SK-N-MC (cell line): ENCODE measurements at regions not wholly inside any gene's neighbourhood (a gene's known extent, or its start where the extent isn't known, plus 50 kb on each side); places are given as distances from the start of the nearest gene placed in this dataset.
"Not testable (repeated sequence)": the region's sequence is repeated elsewhere in the genome, so short reads cannot be mapped to it uniquely, and the experiment has no call there.

ENCODE experiments used
- DNase-seq: peaks from one replicate; pipeline ENCODE4 v3.0.0-alpha.2; 2011; ENCODE audit warnings: low read depth, low spot score
- H3K27ac ChIP-seq: fragments of 200-600 bp; sonication (generic); 2 replicates; pipeline ENCODE4 v1.5.1; 2016; ENCODE audit warnings: mixed run types
- H3K36me3 ChIP-seq: fragments of 200-600 bp; sonication (generic); 2 replicates; pipeline ENCODE4 v1.6.1; 2017; ENCODE audit warnings: antibody characterized with exemption, low read length, mixed read lengths; ENCODE audit not compliant: insufficient read depth
- H3K4me3 ChIP-seq: fragments of 200-600 bp; sonication (generic); 2 replicates; pipeline ENCODE4 v1.5.1; 2016
- H3K9ac ChIP-seq: fragments of 200-600 bp; sonication (generic); 2 replicates; pipeline ENCODE4 v1.8.0; 2017; ENCODE audit warnings: mixed run types, mixed read lengths; ENCODE audit not compliant: insufficient read length
- H3K9me3 ChIP-seq: fragments of 200-600 bp; sonication (generic); 2 replicates; pipeline ENCODE4 v1.6.1; 2017; ENCODE audit warnings: low read depth, mild to moderate bottlenecking, antibody characterized with exemption, low read length, moderate library complexity, mixed read lengths
- EZH2 ChIP-seq: fragments of 200-600 bp; sonication (generic); IDR thresholded peaks from one replicate; pipeline ENCODE4 v1.6.1; 2017; ENCODE audit warnings: antibody characterized with exemption
- FOXP2 ChIP-seq: optimal IDR thresholded peaks from 2 replicates; pipeline ENCODE3; 2011; ENCODE audit warnings: mild to moderate bottlenecking, moderate library complexity; ENCODE audit not compliant: insufficient read depth; ENCODE audit errors: extremely low read length, control extremely low read depth
- POLR2AphosphoS5 ChIP-seq: IDR thresholded peaks from 2 replicates; pipeline ENCODE4 v1.6.1; 2012; ENCODE audit warnings: mild to moderate bottlenecking, low read depth, low read length, borderline replicate concordance

DNA sequence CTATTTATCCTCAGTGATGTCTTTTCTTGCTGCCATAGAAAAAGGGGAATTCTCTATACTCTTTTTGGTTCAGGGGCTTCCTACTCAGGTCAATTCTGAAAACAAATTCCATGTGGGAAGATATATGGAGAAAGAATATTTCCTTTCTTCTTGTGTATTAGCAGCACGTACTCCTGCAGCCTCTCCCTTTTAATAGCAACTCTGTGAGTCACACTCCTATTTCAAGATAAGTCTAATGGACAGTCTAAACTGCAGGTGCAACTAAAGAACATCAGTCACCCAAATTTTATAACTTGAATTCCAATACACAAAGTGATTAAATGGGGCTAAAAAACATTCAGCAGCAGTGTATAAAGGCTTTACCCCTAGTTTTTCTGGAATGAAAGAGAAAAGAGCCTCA is 942.2 kb downstream of the CNTNAP5 start:
- Histone ChIP-seq H3K9ac (no peak overlapping the region), H3K27ac (no peak overlapping the region), H3K9me3 (no peaks in the 10 kb centered on the region), H3K36me3 (no peaks in the 10 kb centered on the region), H3K4me3 (no peak overlapping the region)
- DNase-seq, result no peak
- TF ChIP-seq EZH2 (no peak), POLR2AphosphoS5 (no peak), FOXP2 (no peak)

DNA sequence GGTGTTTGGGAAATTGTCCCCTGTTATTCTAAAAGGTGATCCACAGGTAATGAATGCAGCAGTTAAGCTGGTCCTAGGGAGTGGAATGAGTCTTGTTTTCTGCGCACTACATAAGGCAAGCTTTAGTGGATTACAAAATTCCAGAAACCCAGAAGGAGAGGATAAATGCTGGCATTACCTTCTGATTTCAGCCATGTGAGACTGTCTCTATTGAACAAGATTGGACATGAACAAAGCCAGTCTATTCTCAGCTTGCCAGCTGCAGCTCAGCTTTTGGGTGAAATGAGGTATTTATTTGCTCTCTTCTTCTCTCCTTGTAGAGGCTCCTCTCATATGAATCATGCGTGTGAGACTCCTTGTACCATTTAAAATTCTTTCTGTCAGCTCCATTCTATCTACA is 944.9 kb downstream of the CNTNAP5 start:
- Histone ChIP-seq H3K9me3 (no peaks in the 10 kb centered on the region), H3K36me3 (no peaks in the 10 kb centered on the region), H3K4me3 (no peak overlapping the region), H3K27ac (no peak overlapping the region), H3K9ac (no peak overlapping the region)
- TF ChIP-seq FOXP2, result no peak
- TF ChIP-seq POLR2AphosphoS5, result no peak
- TF ChIP-seq EZH2, result no peak
- DNase-seq, result no peak

DNA sequence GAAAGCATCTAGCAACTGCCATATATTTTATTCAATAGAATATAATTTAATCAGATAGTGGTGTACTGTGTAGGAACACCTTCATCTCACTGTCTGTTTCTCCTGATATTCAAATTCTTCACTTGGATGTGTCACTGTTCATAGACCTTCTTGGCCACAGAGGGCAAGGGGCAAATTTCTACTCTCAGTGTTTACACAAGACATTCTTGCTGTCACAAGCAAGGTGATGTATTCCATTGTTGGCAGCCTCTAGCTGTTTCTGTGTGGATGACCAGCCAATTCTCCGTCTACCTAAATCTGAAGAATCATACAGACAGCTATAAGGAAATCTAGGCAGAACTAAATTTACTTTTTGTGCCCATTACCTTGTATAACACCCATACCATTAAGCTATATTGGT is 948.3 kb downstream of the CNTNAP5 start:
- H3K4me3 ChIP-seq, result no peak overlapping the region

DNA sequence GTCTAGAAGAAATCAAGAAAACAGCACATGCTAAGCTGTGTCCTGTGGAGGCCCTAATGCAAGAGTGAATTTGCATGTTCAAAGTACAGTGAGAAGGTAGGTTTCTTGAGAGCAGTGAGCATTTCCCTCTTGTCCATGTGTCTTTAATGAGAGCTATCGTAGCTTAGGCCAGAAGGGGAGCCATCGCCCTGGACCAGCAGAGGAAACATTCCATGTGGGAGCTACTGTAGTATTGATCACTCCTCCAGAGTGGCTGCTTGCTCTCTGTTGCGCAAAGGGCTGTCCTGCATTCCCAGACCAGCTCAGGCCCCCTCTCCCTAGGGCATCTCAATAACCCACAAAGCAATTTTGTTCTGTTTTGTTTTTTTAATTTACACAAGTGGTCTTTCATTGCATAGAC is 950.1 kb downstream of the CNTNAP5 start:
- no peaks in the 10 kb centered on the region for H3K36me3 ChIP-seq
- H3K27ac ChIP-seq, result no peak overlapping the region
- no peak for DNase-seq
- TF ChIP-seq FOXP2, result no peak
- TF ChIP-seq POLR2AphosphoS5, result no peak
- no peak for TF ChIP-seq EZH2
- no peaks in the 10 kb centered on the region for H3K9me3 ChIP-seq
- no peak overlapping the region for H3K9ac ChIP-seq
- no peak overlapping the region for H3K4me3 ChIP-seq

More for the DNA sequence above, 948.3 kb downstream of the CNTNAP5 start:
- TF ChIP-seq EZH2 (no peak), FOXP2 (no peak), POLR2AphosphoS5 (no peak)
- H3K36me3 ChIP-seq, result no peaks in the 10 kb centered on the region
- no peak overlapping the region for H3K27ac ChIP-seq
- H3K9me3 ChIP-seq, result no peaks in the 10 kb centered on the region
- DNase-seq, result no peak
- no peak overlapping the region for H3K9ac ChIP-seq

DNA sequence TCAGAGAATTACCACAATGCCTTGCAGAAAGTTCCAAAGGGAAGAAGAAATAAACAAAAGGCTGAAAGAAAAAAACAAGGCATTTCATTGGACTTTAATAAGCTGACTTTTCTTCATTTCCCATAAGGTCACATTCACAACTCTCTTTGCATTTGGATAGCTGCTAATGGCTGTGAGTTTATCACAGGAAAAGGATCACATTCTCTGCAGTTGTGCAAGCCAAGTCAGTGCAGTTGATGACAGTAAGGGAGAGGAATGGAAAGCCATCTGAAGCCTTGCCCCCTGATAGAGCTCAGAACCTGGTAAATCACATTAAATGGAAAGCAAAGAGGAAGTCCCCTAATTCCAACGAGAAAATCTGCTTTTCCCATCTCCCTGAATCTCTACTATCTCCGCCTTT is 950.6 kb downstream of the CNTNAP5 start:
- DNase-seq, result no peak
- Histone ChIP-seq H3K9me3 (no peaks in the 10 kb centered on the region), H3K36me3 (no peaks in the 10 kb centered on the region), H3K4me3 (no peak overlapping the region), H3K9ac (no peak overlapping the region), H3K27ac (no peak overlapping the region)
- TF ChIP-seq FOXP2, result no peak
- TF ChIP-seq POLR2AphosphoS5, result no peak
- TF ChIP-seq EZH2, result no peak

DNA sequence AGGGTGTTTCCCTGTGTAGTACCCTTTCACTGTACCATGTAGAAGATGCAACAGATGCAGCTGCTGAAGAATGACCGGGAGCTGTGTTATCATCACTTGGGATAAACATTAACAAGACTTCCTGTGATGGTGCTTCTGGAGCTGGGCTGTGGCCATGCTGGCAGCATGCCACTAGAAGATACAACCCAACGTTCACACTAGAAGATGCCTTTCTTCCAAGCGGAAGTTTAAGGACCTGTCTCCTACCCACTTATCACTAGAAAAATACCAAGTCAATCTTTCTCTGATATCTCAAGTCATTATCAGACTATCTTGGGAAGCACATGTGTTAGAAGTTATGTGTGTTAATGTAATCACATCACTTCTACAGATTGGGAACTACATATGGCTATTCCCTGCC is 953.5 kb downstream of the CNTNAP5 start:
- TF ChIP-seq EZH2 (no peak), FOXP2 (no peak), POLR2AphosphoS5 (no peak)
- no peaks in the 10 kb centered on the region for H3K9me3 ChIP-seq
- H3K4me3 ChIP-seq, result no peak overlapping the region
- H3K9ac ChIP-seq, result no peak overlapping the region
- H3K27ac ChIP-seq, result no peak overlapping the region
- DNase-seq, result no peak
- no peaks in the 10 kb centered on the region for H3K36me3 ChIP-seq

DNA sequence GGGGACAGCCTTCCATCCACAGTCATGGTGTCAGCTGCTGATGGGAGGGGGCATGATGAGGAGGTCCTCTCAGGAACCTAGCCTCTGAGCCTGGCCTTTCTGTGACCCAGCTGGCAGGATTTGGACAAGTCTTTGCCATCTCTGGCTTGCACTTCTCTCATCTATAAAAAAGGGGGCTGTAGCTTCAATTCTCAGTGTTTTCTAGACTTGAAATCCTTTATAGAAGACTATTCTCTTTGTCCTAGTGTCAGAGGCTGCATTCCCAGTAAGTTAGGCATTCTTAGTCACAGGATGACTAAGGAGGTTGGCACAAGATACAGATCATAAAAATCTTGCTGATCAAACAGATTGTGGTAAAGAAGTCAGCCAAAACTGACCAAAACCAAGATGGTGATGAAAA is 958.5 kb downstream of the CNTNAP5 start:
- H3K27ac ChIP-seq, result no peak overlapping the region
- DNase-seq, result no peak
- H3K9me3 ChIP-seq, result no peaks in the 10 kb centered on the region
- TF ChIP-seq FOXP2 (no peak), POLR2AphosphoS5 (no peak), EZH2 (no peak)
- H3K36me3 ChIP-seq, result no peaks in the 10 kb centered on the region
- H3K9ac ChIP-seq, result no peak overlapping the region
- H3K4me3 ChIP-seq, result no peak overlapping the region

DNA sequence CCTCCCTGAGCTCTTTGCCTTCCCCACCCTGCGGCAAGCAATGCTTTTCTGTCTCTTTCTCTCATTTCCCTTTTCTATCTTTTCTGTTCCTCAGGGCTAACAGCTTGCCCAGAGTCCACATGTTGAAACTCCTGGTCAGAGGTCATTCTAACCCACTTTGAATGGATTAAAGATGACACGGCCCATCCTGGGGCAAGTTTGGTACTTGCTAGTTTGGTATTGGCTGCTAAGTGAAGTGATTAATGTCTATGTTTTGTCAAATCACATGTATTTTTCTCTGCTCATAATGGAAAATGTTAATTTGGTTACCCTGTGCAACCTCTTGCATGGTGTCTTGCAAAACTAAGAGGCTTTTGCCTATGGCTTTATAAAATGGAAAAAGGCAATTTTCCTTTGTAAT is 960.2 kb downstream of the CNTNAP5 start:
- Histone ChIP-seq H3K9ac (no peak overlapping the region), H3K9me3 (no peaks in the 10 kb centered on the region), H3K36me3 (no peaks in the 10 kb centered on the region), H3K27ac (no peak overlapping the region), H3K4me3 (no peak overlapping the region)
- DNase-seq, result no peak
- TF ChIP-seq EZH2 (no peak), POLR2AphosphoS5 (no peak), FOXP2 (no peak)

DNA sequence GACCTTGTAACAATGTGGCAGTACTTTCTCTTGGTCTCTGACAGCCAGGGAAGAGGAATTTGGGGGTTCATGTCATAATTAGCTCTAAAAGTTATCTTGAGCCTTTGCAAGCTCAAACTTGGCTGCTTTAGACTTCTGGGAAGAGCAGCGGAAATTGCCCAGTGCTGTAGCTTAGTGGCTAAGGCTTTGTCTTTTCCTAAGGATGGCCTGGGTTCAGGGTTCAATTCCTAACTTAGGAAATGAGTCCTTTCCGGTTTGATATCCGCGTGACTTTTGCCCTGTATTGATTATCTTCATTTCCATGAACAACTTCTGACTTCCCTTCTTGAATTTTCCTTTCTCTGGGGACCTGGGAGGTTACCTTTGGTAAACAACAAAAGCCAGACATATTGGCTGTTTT is 961.0 kb downstream of the CNTNAP5 start:
- no peak overlapping the region for H3K4me3 ChIP-seq
- H3K9ac ChIP-seq, result no peak overlapping the region
- DNase-seq, result no peak
- no peaks in the 10 kb centered on the region for H3K9me3 ChIP-seq
- TF ChIP-seq POLR2AphosphoS5, result no peak
- TF ChIP-seq FOXP2, result no peak
- TF ChIP-seq EZH2, result no peak
- H3K36me3 ChIP-seq, result no peaks in the 10 kb centered on the region
- H3K27ac ChIP-seq, result no peak overlapping the region

DNA sequence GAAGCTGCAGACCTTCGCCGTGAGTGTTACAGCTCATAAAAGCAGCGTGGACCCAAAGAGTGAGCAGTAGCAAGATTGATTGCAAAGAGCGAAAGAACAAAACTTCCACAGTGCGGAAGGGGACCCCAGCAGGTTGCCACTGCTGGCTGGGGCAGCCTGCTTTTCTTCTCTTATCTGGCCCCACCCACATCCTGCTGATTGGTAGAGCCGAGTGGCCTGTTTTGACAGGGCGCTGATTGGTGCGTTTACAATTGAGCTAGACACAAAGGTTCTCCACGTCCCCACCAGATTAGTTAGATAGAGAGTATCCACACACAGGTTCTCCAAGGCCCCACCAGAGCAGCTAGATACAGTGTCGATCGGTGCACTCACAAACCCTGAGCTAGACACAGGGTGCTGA is 961.8 kb downstream of the CNTNAP5 start:
- H3K9me3 ChIP-seq, H3K4me3 ChIP-seq, H3K9ac ChIP-seq, H3K36me3 ChIP-seq, DNase-seq, H3K27ac ChIP-seq: not testable (repeated sequence)

DNA sequence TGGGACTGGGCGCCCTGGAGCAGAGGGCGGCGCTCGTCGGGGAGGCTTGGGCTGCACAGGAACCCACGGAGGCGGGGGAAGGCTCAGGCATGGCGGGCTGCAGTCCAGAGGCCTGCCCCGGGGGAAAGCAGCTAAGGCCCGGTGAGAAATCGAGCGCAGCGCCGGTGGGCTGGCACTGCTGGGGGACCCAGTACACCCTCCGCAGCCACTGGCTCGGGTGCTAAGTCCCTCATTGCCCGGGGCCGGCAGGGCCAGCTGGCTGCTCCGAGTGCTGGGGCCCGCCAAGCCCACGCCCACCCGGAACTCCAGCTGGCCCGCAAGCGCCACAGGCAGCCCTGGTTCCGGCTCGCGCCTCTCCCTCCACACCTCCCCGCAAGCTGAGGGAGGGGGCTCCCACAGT is 962.3 kb downstream of the CNTNAP5 start:
- not testable (repeated sequence) for DNase-seq, H3K4me3 ChIP-seq, H3K27ac ChIP-seq, H3K36me3 ChIP-seq, H3K9me3 ChIP-seq, H3K9ac ChIP-seq
